Body of pancreas (tissue), 4 donors: ENCODE measurements at regions not wholly inside any gene's neighbourhood (a gene's known extent, or its start where the extent isn't known, plus 50 kb on each side); places are given as distances from the start of the nearest gene placed in this dataset.

Experiments
- ATAC-seq: fragments of 150-250 bp; one replicate; pipeline ENCODE4 v1.9.1; 2016
- DNase-seq, 4 donors: peaks; one replicate each; pipeline ENCODE4 v3.0.0-alpha.2; 2019
- H3K27ac ChIP-seq, 4 donors: fragments of 200-600 bp; sonication (generic); 1 replicate in 3 of 4; 2 replicates in 1 of 4; pipeline versions ENCODE4 v1.5.1 to v1.6.1; 2016 to 2019; ENCODE audit warnings: mild to moderate bottlenecking in 1 of 4, mixed read lengths in 1 of 4, moderate library complexity in 1 of 4
- H3K27me3 ChIP-seq, 2 donors: fragments of 200-600 bp; sonication (generic); one replicate each; pipeline ENCODE4 v1.6.0; 2016; ENCODE audit warnings: mild to moderate bottlenecking in 1 of 2
- H3K36me3 ChIP-seq, 2 donors: fragments of 200-600 bp; sonication (generic); replicated peaks in 1 of 2; 2 replicates each; pipeline ENCODE4 v1.5.1; 2016; ENCODE audit warnings: low read depth in 2 of 2; ENCODE audit not compliant: insufficient read depth in 1 of 2
- H3K4me1 ChIP-seq: fragments of 200-600 bp; sonication (generic); one replicate; pipeline ENCODE4 v1.6.0; 2016
- H3K4me3 ChIP-seq, 2 donors: fragments of 200-600 bp; sonication (generic); 1 replicate in 1 of 2; 2 replicates in 1 of 2; pipeline ENCODE4 v1.5.1; 2016 to 2019
- H3K9me3 ChIP-seq, 3 donors: fragments of 200-600 bp; sonication (generic); 1 replicate in 2 of 3; 2 replicates in 1 of 3; pipeline ENCODE4 v1.5.1; 2016
- POLR2A ChIP-seq, 3 donors: fragments of 450-650 bp; IDR thresholded peaks; one replicate each; pipeline ENCODE4 v1.6.1; 2016; ENCODE audit warnings: antibody characterized with exemption in 3 of 3, mild to moderate bottlenecking in 2 of 3
- WGBS, 2 donors: methylation state at CpG; one replicate each; pipeline ENCODE4 v1.1.5; 2017; 5-methylcytosine and 5-hydroxymethylcytosine counted together
- intact Hi-C: fragments of 100-400 bp; cut with DNase I; formaldehyde crosslinking; loops from one replicate; pipeline ENCODE4 v1.15.1; 2023
- TF ChIP-seq, protein P1 (sequence below), 7 experiments: fragments of 450-650 bp in 4 of 7; fragments of 200-600 bp in 3 of 7; sonication (generic) in 3 of 7; IDR thresholded peaks; one replicate each; pipeline ENCODE4 v1.5.1; 2016 to 2019; ENCODE audit warnings: antibody characterized with exemption in 7 of 7

DNA sequence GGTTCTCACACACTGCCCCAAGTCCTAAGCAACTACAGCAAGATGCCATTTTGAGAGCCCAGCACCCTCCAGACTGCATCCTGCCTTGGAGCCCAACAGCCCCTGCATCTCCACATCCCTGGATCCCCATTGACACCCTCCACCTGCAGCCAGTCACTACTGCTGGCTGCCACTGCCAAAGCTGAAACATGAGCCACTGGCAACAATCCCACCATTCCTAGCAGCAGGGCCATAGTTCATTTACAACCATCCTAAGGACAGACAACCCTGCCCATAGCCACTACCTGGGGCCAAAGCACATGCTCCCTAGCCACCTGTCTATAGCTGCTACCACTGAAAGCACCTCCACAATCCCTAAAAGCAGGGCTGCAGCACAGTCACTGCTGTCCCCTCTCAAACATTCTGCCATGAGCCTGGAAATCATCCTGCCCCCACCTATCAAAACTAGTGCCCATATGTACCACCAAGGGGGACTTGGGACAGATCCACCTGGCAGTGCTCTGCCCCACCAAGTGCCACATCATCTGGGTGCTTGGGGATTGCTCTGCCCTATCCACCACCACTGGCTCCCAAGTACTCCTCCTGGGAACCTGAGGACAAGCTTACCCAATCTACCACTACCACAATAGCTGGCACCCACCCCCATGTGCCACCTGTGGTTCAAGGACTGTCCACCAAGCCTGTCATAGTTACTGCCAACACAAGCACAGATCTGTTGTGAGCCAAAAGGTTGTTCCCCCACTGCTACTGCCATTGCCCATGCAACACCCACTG, 138.8 kb upstream of the SOX6 start:
- DNase-seq (no peak), ATAC-seq (no peak)
- Histone ChIP-seq H3K4me3 (no peak overlapping the region), H3K27me3 (no peaks in the 10 kb centered on the region), H3K36me3 (no peaks in the 10 kb centered on the region), H3K27ac (no peak overlapping the region), H3K4me1 (no peaks in the 10 kb centered on the region), H3K9me3 (no peaks in the 10 kb centered on the region)
- TF ChIP-seq, protein P1, sequence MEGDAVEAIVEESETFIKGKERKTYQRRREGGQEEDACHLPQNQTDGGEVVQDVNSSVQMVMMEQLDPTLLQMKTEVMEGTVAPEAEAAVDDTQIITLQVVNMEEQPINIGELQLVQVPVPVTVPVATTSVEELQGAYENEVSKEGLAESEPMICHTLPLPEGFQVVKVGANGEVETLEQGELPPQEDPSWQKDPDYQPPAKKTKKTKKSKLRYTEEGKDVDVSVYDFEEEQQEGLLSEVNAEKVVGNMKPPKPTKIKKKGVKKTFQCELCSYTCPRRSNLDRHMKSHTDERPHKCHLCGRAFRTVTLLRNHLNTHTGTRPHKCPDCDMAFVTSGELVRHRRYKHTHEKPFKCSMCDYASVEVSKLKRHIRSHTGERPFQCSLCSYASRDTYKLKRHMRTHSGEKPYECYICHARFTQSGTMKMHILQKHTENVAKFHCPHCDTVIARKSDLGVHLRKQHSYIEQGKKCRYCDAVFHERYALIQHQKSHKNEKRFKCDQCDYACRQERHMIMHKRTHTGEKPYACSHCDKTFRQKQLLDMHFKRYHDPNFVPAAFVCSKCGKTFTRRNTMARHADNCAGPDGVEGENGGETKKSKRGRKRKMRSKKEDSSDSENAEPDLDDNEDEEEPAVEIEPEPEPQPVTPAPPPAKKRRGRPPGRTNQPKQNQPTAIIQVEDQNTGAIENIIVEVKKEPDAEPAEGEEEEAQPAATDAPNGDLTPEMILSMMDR (IDR thresholded peaks at IDR 0.05): no peak
- no peak for TF ChIP-seq POLR2A (IDR thresholded peaks at IDR 0.05)
- intact Hi-C loops: no loop called here

DNA sequence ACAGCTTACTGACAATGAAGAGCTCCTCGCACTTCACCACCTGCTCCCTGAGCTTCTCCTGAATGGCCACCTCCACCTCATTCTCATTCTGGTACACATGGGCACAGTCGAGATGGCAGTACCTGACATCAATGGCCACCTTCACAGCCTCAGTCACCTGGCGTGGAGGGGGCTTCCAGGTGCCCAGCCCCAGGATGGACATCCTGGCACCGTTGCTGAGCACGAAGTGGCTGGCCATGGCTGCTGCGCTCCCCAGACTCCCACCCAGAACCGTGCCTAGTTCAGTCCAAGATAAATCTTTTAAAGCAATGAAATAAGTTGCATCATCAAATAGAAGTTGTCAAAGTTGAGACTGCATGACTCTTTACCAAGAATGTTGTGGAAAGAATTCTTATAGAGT, 128.1 kb upstream of the SOX6 start:
- no peaks in the 10 kb centered on the region for H3K4me1 ChIP-seq
- H3K27ac ChIP-seq: no peak overlapping the region
- intact Hi-C loops: no loop called here
- no peaks in the 10 kb centered on the region for H3K36me3 ChIP-seq
- DNase-seq (no peak), ATAC-seq (no peak)
- no peaks in the 10 kb centered on the region for H3K9me3 ChIP-seq
- TF ChIP-seq, protein P1 (IDR thresholded peaks at IDR 0.05): no peak
- TF ChIP-seq POLR2A (IDR thresholded peaks at IDR 0.05): no peak
- no peak overlapping the region for H3K4me3 ChIP-seq
- WGBS, 2 donors: 82 to 86% methylated on average over 7 of the region's 7 CpGs
- no peaks in the 10 kb centered on the region for H3K27me3 ChIP-seq

GRCh38 chr11:16474659-16475058, 118.3 kb upstream of the SOX6 start:
- Histone ChIP-seq H3K4me3 (no peak overlapping the region), H3K36me3 (no peaks in the 10 kb centered on the region), H3K27me3 (no peaks in the 10 kb centered on the region), H3K9me3 (no peaks in the 10 kb centered on the region), H3K27ac (no peak overlapping the region), H3K4me1 (no peaks in the 10 kb centered on the region)
- TF ChIP-seq, protein P1 (IDR thresholded peaks at IDR 0.05): no peak
- no peak for TF ChIP-seq POLR2A (IDR thresholded peaks at IDR 0.05)
- WGBS, 2 donors: 86 to 95% methylated on average over 2 of the region's 2 CpGs
- DNase-seq (no peak), ATAC-seq (no peak)
- intact Hi-C loops: no loop called here

DNA sequence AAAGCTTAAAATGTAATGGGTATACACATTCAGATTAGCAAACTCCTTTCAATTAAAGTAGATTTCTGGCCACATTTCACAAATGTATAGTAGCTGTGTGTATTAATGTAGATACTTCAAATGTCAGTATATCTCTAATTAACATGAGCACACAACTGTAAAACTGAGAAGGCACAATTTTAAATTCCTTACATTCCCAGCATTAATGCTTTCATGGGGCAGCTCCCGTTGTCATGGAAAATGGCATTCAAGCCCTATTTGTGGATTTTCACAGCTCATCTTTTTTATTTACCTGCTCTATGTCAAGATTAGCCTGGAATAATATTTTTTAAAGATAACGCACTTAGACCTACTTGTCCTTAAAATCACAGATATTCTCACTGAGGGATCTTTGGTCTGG, 113.6 kb upstream of the SOX6 start:
- WGBS, 2 donors: 81 to 88% methylated on average over 2 of the region's 2 CpGs
- Histone ChIP-seq H3K27me3 (no peaks in the 10 kb centered on the region), H3K4me1 (no peaks in the 10 kb centered on the region), H3K27ac (no peak overlapping the region), H3K9me3 (no peaks in the 10 kb centered on the region), H3K36me3 (no peaks in the 10 kb centered on the region), H3K4me3 (no peak overlapping the region)
- TF ChIP-seq POLR2A (IDR thresholded peaks at IDR 0.05): no peak
- TF ChIP-seq, protein P1 (IDR thresholded peaks at IDR 0.05): no peak
- intact Hi-C loops: no loop called here
- ATAC-seq (no peak), DNase-seq (no peak)
